Retinal pigment epithelial cell (primary cell): ENCODE measurements at regions not wholly inside any gene's neighbourhood (a gene's known extent, or its start where the extent isn't known, plus 50 kb on each side); places are given as distances from the start of the nearest gene placed in this dataset.

Experiments used
- DNase-seq: peaks from one replicate; pipeline ENCODE4 v3.0.0-alpha.2; 2010; ENCODE audit warnings: low read depth
- H3K4me3 ChIP-seq: 2 replicates; pipeline ENCODE4 v1.5.1; 2011; ENCODE audit warnings: mild to moderate bottlenecking, low read length, control low read depth, moderate library complexity
- CTCF ChIP-seq: conservative IDR thresholded peaks from 2 replicates; pipeline ENCODE4 v1.5.1; 2011; ENCODE audit warnings: low read depth, low read length, control low read depth, inconsistent platforms

GRCh38 chr1:55896210-55896609 lies 681.0 kb upstream of the USP24 start:
- DNase-seq = no peak
- no peak overlapping the region for H3K4me3 ChIP-seq
- TF ChIP-seq CTCF = no peak

- H3K4me3 ChIP-seq = no peak overlapping the region
- no peak for DNase-seq
- TF ChIP-seq CTCF = no peak
These were observed 679.4 kb upstream of the USP24 start for GRCh38 chr1:55894521-55894920.

GRCh38 chr1:55893155-55893554 lies 678.0 kb upstream of the USP24 start:
- H3K4me3 ChIP-seq = no peak overlapping the region
- no peak for DNase-seq
- peak; percentile 35 for TF ChIP-seq CTCF

- DNase-seq = no peak
- no peak overlapping the region for H3K4me3 ChIP-seq
- no peak for TF ChIP-seq CTCF
These were observed 673.6 kb upstream of the USP24 start for GRCh38 chr1:55888685-55889317.

- H3K4me3 ChIP-seq = no peak overlapping the region
- TF ChIP-seq CTCF = no peak
- no peak for DNase-seq
These were observed 671.9 kb upstream of the USP24 start for GRCh38 chr1:55886856-55887712.

GRCh38 chr1:55885619-55886018 lies 670.5 kb upstream of the USP24 start:
- no peak for DNase-seq
- no peak for TF ChIP-seq CTCF
- H3K4me3 ChIP-seq = no peak overlapping the region

GRCh38 chr1:55882931-55883330 lies 667.8 kb upstream of the USP24 start:
- TF ChIP-seq CTCF = no peak
- no peak for DNase-seq
- no peak overlapping the region for H3K4me3 ChIP-seq
